T-helper 1 cell treated with Interleukin-12 subunit alpha and Interleukin-12 subunit beta and Interleukin-4 antibody, amounts not matched to agents 30 μg/mL and 1 μg/mL, for 36 hours (primary cell): ENCODE measurements at regions not wholly inside any gene's neighbourhood (a gene's known extent, or its start where the extent isn't known, plus 50 kb on each side); places are given as distances from the start of the nearest gene placed in this dataset.
"Not testable (repeated sequence)": the region's sequence is repeated elsewhere in the genome, so short reads cannot be mapped to it uniquely, and the experiment has no call there.

Experiments
- H3K27ac Mint-ChIP-seq: one replicate; pipeline ENCODE4 v1.8.0; 2021; ENCODE audit warnings: mild to moderate bottlenecking, mixed read lengths
- H3K27me3 Mint-ChIP-seq: one replicate; pipeline ENCODE4 v1.8.0; 2021; ENCODE audit warnings: low read depth, mixed read lengths
- H3K36me3 Mint-ChIP-seq: one replicate; pipeline ENCODE4 v1.8.0; 2021; ENCODE audit warnings: low read depth, mixed read lengths
- H3K4me1 Mint-ChIP-seq: one replicate; pipeline ENCODE4 v1.8.0; 2021; ENCODE audit warnings: low read depth, mixed read lengths
- H3K4me3 Mint-ChIP-seq: one replicate; pipeline ENCODE4 v1.8.0; 2021; ENCODE audit warnings: mild to moderate bottlenecking, moderate library complexity, mixed read lengths
- H3K9me3 Mint-ChIP-seq: one replicate; pipeline ENCODE4 v1.8.0; 2021; ENCODE audit warnings: mixed read lengths

DNA sequence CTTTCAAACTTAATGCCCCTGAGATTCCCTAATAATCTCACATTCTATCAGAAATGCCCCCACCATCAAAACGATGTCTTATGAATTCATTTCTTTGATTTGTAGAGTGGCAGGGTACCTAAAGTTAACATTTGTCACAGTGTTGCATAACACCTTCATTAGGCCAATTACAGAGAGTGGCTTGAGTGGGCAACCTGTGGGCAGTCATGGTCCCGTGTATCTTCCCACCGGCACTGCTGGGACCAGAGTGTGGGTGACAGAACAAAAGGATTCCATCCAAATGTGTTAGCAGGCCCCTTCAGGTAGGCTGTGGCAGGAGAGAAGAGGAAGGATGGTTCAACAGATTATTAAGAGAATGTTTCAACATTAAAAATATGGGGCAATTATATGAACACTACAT, 788.8 kb upstream of the TPTE start:
- H3K36me3 Mint-ChIP-seq, H3K4me3 Mint-ChIP-seq, H3K27ac Mint-ChIP-seq, H3K27me3 Mint-ChIP-seq, H3K4me1 Mint-ChIP-seq: not testable (repeated sequence)
- H3K9me3 Mint-ChIP-seq = peaks cover 14% of the 10 kb centered on the region

GRCh38 chr21:9733761-9734558, 787.4 kb upstream of the TPTE start:
- not testable (repeated sequence) for H3K27me3 Mint-ChIP-seq, H3K4me1 Mint-ChIP-seq, H3K9me3 Mint-ChIP-seq, H3K4me3 Mint-ChIP-seq, H3K27ac Mint-ChIP-seq, H3K36me3 Mint-ChIP-seq

GRCh38 chr21:9735421-9735961, 785.9 kb upstream of the TPTE start:
- no peaks in the 10 kb centered on the region for H3K9me3 Mint-ChIP-seq
- no peaks in the 10 kb centered on the region for H3K27me3 Mint-ChIP-seq
- no peak overlapping the region for H3K4me3 Mint-ChIP-seq
- no peaks in the 10 kb centered on the region for H3K4me1 Mint-ChIP-seq
- no peaks in the 10 kb centered on the region for H3K36me3 Mint-ChIP-seq
- H3K27ac Mint-ChIP-seq = no peak overlapping the region

DNA sequence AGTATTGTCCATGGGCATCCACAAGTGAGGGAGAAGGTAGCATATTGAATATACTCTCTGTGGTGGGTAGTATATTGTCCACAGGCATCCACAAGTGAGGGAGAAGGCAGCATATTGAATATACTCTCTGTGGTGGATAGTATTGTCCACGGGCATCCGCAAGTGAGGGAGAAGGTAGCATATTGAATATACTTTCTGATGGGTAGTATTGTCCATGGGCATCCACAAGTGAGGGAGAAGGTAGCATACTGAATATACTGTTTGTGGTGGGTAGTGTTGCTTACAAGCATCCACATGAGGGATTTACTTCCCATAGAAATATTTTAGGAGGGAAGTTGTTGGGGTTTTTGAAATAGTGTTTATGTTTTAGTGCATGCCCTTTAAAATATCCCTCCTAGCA, 784.1 kb upstream of the TPTE start:
- not testable (repeated sequence) for H3K27ac Mint-ChIP-seq, H3K4me3 Mint-ChIP-seq, H3K4me1 Mint-ChIP-seq, H3K36me3 Mint-ChIP-seq, H3K27me3 Mint-ChIP-seq
- H3K9me3 Mint-ChIP-seq = peaks cover 15% of the 10 kb centered on the region

- H3K4me1 Mint-ChIP-seq, H3K27me3 Mint-ChIP-seq, H3K27ac Mint-ChIP-seq, H3K36me3 Mint-ChIP-seq, H3K4me3 Mint-ChIP-seq: not testable (repeated sequence)
- peaks cover 18% of the 10 kb centered on the region for H3K9me3 Mint-ChIP-seq
These were observed 783.4 kb upstream of the TPTE start for GRCh38 chr21:9737871-9738515.

DNA sequence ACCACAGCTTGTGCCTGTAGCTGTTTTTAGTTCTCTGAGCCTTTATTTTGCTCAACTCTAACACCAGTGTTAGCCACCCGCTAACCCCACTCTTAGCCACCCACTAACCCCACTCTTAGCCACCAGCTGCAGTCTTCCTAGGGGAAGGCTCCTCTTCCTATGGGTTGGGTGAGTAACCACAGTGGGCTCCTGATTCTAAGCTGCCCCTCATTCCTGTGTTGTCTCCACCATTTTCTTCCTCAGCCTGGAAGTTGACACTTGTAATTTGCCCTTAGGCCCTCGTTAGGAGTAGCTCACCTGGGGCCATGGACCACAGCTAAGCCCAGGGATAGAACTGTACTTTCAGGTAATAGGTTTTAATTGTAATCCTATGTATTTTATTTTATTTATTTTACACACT, 782.9 kb upstream of the TPTE start:
- no peak overlapping the region for H3K4me3 Mint-ChIP-seq
- H3K27me3 Mint-ChIP-seq = no peaks in the 10 kb centered on the region
- peaks cover 18% of the 10 kb centered on the region for H3K9me3 Mint-ChIP-seq

GRCh38 chr21:9739240-9739639, 782.1 kb upstream of the TPTE start:
- Mint-ChIP-seq H3K36me3 (no peaks in the 10 kb centered on the region), H3K4me3 (no peak overlapping the region), H3K4me1 (no peaks in the 10 kb centered on the region), H3K9me3 (peaks cover 18% of the 10 kb centered on the region), H3K27me3 (no peaks in the 10 kb centered on the region), H3K27ac (no peak overlapping the region)

More for the DNA sequence above, 782.9 kb upstream of the TPTE start:
- H3K36me3 Mint-ChIP-seq = no peaks in the 10 kb centered on the region
- no peaks in the 10 kb centered on the region for H3K4me1 Mint-ChIP-seq
- no peak overlapping the region for H3K27ac Mint-ChIP-seq

DNA sequence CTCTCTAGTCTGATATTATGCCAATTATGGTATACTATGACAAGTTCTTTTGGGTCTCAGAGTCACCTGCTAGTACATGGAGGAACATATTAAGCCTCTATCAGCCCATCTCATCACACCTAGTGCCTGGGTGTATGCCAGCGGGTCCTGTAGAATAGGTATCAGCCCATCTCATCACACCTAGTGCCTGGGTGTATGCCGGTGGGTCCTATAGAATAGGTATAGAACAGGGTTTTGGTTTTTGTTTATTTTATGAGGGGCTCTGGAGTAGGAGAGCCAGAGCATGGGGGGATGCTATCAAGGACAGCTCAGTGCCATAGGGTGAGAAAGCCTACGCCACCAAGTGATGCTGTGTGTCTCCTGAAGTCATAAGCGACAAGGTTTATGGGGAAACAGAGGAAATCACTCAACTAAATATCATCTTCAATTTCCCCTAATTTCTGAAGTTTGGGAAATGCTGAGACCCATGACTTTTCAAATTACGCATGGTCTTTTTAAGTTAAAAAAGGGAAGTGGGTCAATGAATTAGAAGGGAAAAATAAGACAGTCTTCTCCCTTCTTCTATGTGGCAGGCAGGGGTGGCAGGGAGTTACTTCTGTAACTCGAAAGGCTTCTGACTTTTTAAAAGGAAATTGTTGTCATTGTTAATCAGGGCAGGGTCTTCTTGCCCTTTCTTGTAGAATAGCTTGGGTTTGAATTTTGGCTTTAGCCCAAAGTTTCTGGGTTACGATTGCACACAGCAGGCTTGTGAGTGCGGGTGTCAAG, 781.0 kb upstream of the TPTE start:
- not testable (repeated sequence) for H3K4me3 Mint-ChIP-seq, H3K4me1 Mint-ChIP-seq, H3K36me3 Mint-ChIP-seq, H3K27ac Mint-ChIP-seq, H3K27me3 Mint-ChIP-seq
- peaks cover 18% of the 10 kb centered on the region for H3K9me3 Mint-ChIP-seq

DNA sequence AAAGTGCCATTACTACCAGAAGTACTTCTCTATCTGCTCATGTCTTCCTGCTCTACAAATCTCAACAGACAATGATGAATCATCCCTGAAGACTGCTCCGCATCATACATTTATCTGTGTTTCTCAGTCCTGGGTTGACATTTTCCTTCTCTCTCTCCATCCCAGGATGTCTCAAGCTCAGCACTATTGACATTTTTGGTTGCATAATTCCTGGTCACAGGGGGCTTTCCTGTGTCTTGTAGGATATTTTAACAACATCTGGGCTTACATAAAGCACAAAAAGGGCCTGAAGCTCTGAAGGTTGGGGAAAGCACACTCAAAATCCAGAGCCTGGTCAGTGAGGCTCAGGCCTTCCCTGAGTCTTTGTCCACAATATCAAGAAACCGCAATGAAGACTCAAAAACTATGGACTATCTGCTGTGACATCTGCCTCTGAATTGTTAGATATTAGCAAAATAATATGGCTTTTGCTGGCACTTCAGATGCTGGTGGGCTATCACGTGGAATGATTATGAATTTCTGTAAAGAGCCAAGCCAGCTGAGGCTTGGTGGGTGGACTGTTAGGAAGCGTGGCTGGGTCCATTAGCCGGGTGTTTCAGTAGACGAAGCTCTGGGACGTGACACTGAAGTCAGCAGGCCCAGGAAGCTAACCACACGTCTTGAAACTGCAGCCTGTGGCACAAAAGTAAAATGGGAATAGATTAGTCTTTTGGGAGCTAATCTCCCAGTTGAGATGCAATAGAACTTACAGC, 780.2 kb upstream of the TPTE start:
- not testable (repeated sequence) for H3K4me1 Mint-ChIP-seq, H3K36me3 Mint-ChIP-seq, H3K27ac Mint-ChIP-seq, H3K4me3 Mint-ChIP-seq, H3K27me3 Mint-ChIP-seq
- peaks cover 18% of the 10 kb centered on the region for H3K9me3 Mint-ChIP-seq

DNA sequence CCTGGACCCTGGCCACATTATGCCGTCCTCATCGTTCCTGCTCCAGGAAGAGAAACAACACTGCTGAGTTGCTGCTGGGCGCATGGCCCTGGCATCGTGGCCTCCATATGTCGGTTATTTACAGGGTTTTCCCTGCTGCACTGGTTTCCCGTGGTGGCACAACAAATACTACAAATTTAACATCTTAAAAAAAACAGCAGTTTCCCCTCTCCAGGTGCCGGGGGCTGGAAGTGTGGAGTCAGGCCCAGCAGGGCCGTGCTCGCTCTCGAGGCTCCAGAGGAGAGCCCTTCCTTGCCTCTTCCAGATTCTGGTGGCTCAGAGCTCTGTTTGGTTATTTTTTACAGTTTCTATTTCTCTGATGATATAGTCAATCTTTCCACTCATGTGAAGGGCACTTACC, 777.8 kb upstream of the TPTE start:
- H3K36me3 Mint-ChIP-seq, H3K4me3 Mint-ChIP-seq, H3K27ac Mint-ChIP-seq, H3K4me1 Mint-ChIP-seq, H3K27me3 Mint-ChIP-seq: not testable (repeated sequence)
- H3K9me3 Mint-ChIP-seq = peaks cover 26% of the 10 kb centered on the region

- not testable (repeated sequence) for H3K4me1 Mint-ChIP-seq, H3K27me3 Mint-ChIP-seq, H3K4me3 Mint-ChIP-seq, H3K36me3 Mint-ChIP-seq, H3K27ac Mint-ChIP-seq
- H3K9me3 Mint-ChIP-seq = peaks cover 29% of the 10 kb centered on the region
These were observed 777.2 kb upstream of the TPTE start for GRCh38 chr21:9744166-9744565.

DNA sequence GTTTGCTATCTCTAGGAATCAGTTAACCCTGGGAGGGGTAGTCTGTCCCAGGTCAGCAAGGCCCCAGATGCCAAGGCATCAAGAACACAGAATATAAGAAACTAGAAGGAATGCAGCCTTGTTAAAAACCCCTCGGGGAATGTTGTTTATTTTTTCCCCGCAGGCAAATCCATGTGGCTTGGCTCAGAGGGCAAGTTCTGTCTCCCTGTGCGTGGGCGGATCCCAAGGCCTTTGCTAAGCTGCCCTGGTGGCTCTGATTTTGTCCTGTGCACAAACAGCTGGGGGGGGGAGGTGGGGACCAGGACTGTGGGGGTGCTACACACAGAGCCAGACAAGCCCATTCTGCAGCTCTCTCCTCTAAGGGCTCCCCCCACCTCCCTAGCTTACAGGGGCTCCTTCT, 776.8 kb upstream of the TPTE start:
- H3K4me3 Mint-ChIP-seq, H3K27ac Mint-ChIP-seq, H3K27me3 Mint-ChIP-seq, H3K36me3 Mint-ChIP-seq, H3K4me1 Mint-ChIP-seq: not testable (repeated sequence)
- peaks cover 29% of the 10 kb centered on the region for H3K9me3 Mint-ChIP-seq

DNA sequence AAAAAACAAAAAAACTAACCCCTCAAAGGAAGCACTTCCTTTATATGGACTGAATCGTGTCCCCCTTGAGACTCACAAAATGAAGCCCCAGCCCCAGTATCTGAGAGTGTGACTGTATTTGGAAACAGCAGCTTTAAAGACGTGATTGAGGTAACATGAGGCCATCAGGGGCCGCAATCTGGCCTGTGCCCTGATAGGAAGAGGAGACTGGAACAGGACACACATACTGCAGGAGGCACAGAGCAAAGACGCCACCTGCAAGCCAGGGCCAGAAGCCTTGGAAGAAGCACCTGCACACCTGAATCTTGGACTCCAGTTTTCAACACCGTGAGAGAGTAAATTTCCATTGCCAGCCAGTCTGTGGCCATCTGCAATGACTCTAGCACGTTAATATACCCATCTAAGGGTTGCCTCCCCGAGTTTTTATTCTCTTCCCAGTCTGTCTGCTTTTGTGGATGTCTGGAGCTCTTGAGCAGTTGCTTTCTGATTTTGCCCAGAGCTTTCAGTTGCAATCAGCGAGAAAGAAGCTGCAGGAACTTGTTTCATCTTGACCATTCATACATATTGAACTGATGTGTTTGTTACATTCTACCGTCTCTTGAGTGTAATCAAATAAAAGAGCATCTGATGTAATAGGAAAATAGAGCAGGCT, 775.8 kb upstream of the TPTE start:
- not testable (repeated sequence) for H3K4me1 Mint-ChIP-seq, H3K36me3 Mint-ChIP-seq, H3K27me3 Mint-ChIP-seq, H3K4me3 Mint-ChIP-seq, H3K27ac Mint-ChIP-seq
- H3K9me3 Mint-ChIP-seq = peaks cover 29% of the 10 kb centered on the region

GRCh38 chr21:9746311-9746710, 775.1 kb upstream of the TPTE start:
- not testable (repeated sequence) for H3K27ac Mint-ChIP-seq, H3K4me3 Mint-ChIP-seq, H3K4me1 Mint-ChIP-seq, H3K36me3 Mint-ChIP-seq, H3K27me3 Mint-ChIP-seq
- peaks cover 24% of the 10 kb centered on the region for H3K9me3 Mint-ChIP-seq
